Frontal cortex (tissue), 3 donors: ENCODE measurements at regions not wholly inside any gene's neighbourhood (a gene's known extent, or its start where the extent isn't known, plus 50 kb on each side); places are given as distances from the start of the nearest gene placed in this dataset.
"Not testable (repeated sequence)": the region's sequence is repeated elsewhere in the genome, so short reads cannot be mapped to it uniquely, and the experiment has no call there.

Experiments used
- DNase-seq, 2 donors: peaks; one replicate each; pipeline ENCODE4 v3.0.0; 2012; ENCODE audit warnings: low spot score in 2 of 2
- FAIRE-seq: peaks from 2 replicates; lab custom pipeline; 2012; peaks lifted over from hg19 to GRCh38; lab: Jason Lieb, UNC
- donor health status: control.
- donor health status: control.
- donor health status: control.

DNA sequence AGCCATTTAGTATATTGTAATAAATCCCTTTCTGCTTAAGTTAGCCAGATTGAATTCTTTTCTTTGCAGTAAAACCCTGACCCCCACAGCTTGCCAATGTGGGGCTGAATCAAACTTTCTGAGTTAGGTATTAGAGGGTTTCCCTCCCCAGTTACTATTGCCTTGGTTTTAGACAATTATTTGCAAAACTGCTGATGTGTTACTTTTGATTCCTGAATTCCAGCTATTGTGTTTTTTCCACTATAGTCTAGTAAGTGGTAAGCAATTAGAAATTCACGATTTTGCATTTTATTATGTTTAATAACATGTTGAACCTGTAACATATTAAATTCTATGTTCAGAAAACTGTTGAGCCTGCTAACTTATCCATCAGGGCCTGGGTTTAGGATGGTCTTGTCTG lies 391.5 kb downstream of the DLEU7 start:
- FAIRE-seq (no peak), DNase-seq (no peak)

DNA sequence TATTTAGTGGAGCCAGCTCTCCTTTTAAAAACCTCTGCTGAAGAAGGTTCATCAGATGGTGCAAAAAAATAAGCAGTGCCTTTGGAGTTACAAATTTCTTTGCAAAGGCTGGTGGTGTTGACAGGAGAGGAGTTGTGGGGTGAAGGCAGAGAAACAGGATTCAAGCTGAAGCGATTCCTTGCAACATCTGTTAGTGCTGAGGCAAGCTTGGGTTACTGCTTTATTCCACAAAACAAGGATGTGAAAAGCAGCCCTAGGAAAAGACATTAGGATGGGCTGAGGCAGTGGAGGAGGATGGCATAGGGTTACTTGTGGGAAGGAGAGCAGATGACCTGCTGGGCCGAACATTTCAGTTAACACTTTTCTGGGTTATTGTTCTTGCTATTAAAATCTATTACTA lies 390.7 kb downstream of the DLEU7 start:
- no peak for DNase-seq
- no peak for FAIRE-seq

DNA sequence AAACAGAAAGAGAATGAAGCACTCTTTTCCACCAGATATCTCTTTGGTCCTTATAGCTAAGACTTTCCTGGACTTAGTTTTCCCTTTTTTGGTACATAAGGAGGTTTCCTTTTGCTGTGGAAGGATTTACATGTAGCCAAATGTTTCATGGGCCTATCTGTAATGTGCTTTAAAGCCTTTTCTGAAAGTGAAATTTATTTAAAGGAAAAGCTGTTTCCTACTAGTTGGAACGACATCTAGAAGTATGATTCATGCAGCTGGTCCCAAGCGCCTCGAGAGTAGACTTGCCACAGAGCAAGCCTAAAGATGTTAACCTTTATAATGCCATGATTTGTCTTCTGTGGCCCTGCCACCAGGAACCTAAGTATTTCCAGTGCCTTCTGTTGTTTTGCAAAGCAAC lies 390.3 kb downstream of the DLEU7 start:
- FAIRE-seq (no peak), DNase-seq (no peak)

DNA sequence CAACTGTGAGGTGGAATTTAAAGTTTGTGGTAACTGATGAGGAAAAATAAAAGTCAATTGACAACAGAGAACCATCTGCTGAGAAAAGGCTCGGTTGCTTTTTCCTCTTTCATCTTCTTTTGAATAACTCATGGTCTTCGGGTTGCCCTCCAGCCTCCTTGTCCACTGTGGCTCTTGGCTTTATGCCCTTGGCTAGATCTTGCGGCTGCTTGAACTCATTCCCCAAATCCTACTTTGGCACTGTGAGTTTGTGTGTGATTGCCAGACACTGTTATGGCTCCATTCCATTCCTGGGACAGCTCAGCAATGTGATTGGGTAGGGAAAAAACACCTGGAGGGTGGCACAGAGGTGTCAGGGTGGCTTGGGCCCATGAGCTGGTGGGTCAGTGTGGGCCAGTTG lies 387.4 kb downstream of the DLEU7 start:
- DNase-seq (no peak), FAIRE-seq (no peak)

DNA sequence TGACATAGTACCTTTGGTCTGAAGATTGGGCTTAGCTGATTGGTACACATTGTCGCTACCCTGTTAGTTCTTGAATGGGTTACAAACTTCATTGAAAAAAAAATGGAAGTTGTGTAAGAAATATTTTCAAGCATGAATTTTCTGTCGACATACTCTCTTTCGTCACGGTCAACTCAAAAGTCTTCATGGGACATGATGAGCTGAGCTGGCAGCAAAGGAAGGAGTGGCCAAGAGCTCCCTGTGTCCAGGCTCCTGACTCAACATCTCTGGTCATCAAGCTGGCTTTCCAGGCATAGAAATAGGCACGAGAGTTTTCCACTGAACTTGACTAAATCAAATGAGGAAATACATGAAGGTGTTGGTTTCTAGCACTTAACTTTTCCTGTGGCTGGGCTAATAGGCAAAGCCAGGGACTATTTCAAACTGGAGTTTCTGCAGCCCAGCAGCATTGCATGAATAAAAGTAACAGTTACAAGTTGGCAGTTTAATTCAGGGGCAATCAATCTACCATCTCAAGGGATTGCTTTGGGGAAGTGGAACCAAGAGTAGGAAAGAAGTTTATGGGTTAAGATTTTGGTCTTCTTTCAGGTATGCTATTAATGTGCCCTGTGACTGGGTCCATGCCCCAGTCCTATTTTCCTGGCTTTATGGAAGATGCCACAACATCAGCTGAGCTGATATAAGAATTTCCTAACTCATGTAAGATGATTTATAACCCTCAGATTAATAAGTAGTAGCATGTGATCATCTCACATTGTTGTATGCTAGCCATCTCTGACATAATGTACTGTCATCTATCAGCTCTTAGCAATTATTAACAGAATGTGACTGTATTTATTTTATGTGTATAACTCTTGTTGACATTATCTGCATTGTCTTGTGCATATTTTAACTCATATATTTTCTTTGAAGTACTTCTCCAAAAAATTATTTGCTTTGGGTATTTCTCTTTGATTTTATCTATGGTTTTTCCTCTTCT lies 385.8 kb downstream of the DLEU7 start:
- no peak for FAIRE-seq
- DNase-seq: no peak

DNA sequence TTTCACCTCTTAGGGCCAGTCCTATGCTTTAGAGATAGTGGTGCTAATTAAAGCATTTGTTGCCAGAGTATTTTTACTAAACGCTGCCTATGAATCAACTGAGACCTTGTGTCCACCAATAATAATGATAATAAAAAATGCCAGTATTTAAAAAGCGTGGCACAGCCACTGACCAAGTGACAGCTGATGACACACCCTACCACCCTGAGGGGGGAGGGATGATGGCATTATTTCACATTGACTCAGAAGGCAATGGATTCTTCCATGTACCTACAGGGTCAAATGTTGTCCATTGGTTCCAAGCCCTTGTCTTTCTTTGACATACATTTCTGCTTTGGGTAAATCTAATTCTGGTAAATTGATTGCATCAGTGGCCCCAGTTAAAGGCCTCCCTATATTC lies 384.4 kb downstream of the DLEU7 start:
- DNase-seq: no peak
- no peak for FAIRE-seq

DNA sequence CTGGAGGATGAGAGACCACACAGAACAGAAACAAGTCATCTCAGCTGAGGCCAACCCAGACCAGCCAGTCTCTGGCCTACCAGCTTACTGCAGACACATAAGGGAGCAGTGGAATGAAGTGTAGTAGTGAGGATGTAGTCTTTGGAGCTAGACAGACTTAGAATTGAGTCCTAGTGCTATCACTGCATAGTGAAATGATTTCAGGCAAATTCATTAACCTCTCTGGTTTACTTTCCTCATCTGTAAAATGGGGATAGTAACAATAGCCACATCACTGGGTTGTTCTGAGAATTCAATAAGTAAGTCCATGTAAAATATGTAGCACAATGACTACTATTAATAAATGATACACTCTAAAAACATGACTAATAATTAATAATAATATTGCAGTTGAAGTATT lies 383.8 kb downstream of the DLEU7 start:
- FAIRE-seq (no peak), DNase-seq (no peak)

DNA sequence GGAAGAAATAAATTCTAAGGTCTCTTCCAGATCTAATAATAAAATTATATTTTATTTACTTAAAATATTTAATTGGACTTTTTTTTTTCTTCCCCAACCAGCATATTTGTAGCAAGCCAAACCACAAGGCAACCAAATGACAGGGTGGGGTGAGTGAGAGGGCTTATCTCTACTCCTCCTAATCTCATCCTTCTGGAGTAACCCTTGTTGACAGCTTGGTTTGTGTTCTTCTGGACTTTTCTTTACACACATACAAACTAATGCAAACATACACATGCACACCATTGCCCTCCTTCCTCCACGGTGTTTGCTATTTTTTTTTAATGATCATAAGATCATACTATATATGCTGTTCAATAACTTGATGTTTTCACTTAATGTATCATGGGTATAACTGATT lies 383.1 kb downstream of the DLEU7 start:
- no peak for FAIRE-seq
- DNase-seq: no peak

DNA sequence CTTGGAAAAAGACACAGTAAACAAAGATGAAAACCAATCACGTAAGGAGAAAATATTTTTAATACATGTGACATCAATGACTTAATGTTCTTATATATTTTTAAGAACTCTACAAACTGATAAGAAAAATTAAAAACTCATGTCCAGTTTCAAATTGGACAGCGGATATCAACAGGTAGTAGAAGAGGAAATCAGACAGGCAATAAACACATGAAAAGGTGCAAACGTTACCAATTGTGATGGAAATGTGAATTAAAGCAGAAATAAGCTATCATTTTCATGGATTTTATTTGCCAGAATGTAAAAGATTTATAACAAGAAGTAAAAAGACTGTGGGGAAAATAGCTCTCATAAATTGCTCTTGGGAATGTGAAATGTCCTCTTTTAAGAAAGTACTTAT lies 382.3 kb downstream of the DLEU7 start:
- DNase-seq (no peak), FAIRE-seq (no peak)

DNA sequence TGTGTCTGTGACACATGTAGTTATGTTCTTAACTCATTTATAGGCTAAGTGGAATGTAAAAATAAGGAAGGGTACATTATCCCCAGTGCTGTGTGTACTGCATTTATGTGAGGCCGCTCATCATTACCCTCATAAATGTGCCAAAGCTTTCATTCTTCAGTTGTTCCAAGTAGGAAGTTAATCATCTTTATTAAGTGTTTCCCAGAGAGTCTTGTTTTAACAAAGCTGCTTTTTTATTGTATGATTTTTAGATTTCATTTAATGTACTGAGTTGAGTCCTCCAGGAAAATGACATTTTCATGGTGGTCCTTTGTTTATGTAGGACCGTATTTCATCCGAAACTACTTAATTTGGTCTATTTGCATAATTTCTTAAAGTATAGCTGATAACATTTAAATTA lies 379.8 kb downstream of the DLEU7 start:
- FAIRE-seq: no peak
- no peak for DNase-seq

DNA sequence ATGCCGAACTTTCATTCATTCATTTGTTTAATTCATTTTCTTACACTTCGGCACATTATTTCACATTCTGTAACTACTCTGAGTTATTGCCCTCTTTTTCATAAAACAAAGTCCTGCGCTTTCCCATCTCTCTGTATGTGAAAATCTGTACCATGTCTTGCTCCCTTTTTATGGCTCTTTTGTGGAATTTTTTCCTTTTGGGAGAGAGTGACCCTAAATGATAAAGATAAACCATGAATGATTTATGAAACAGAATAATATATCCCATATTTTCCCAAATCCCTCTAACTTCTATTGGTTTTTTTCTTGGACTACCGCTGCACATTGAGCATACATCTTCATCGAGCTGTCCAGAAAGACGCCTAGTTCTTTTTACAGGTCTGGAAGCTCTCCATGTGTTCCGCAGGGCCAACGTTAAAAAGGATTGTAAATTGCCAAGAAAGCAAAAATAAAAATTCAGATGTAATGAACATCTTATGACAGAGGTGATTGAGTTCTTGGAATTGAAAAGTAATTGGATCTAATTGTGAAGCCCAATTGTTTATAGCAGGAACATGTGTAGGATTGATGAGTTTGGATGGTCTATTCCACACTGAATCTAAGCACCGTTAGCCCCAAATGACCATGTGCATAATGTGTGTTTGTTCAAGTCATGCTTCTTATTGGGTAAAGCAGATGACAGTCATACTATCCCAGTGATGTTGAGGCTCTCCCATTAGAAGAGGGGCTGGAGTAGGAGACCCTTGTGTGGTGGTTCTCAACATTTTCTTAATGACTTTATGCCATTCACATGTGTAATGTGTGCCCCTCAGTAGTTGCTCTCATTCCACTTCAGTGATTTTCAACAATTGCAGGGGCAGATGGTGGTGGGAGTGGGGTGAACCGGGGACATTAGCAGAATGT lies 378.9 kb downstream of the DLEU7 start:
- no peak for FAIRE-seq
- DNase-seq: no peak

DNA sequence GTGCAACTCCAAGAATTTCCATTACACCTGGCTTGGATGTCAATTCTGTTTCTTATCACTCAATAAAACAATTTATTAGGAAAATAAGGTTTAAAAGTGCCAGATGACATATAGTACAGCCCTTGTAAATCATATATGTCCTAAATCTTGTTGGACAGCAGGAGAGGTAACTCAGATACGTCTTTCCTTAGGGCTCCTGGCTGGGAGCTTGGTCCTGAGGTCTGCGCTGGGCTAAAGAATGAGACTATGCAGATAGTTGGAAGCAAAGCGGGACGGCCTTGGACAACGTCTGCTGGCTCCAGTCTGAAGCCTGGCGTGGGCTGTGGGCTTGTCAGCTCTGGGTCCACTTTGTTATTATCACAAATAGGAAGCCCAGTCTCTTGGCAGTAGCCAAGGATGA lies 377.0 kb downstream of the DLEU7 start:
- DNase-seq (no peak), FAIRE-seq (no peak)

DNA sequence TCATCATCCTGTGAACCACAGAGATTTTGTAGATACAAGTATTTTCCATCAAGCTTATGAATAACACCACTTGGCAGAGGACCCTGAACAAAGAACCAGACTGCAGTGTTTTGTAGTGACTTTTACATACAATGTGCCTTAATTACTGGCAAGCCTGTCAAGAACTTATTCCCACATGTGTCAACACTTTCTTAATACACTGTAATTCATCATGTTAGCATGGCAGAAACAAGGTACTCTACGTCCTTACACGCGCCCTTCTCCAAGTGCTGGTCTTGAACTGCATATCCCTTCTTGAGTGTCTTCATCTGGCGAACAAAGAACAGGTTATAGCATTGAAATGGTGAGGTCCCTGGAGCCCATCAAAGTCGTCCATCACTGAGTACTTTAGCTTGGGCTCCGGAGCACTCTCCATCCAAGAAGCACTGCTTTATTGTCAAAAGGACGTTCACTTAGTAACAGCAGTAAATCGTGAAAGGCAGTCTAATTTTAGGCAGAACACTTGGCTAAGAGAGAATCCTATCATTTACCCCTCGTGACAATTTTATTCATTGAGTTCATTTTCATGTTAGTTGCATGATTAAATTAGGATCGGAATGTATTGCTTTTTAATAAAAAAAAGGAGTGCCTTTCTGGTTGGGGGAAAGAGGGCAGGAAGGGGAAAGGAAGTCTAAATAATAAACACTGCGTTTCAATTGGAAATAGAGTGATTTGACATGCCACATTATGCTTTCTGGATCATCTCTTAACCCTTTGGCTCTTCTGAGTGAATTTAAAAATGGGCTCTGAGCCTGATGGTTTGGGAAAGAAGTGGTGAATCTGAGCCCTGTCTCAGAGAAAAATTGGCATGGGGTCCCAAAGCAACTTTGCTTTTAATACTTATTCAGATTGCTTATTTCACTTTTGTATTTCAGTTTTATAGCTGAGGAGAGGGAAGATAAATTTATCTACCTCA lies 376.1 kb downstream of the DLEU7 start:
- DNase-seq (no peak), FAIRE-seq (no peak)

DNA sequence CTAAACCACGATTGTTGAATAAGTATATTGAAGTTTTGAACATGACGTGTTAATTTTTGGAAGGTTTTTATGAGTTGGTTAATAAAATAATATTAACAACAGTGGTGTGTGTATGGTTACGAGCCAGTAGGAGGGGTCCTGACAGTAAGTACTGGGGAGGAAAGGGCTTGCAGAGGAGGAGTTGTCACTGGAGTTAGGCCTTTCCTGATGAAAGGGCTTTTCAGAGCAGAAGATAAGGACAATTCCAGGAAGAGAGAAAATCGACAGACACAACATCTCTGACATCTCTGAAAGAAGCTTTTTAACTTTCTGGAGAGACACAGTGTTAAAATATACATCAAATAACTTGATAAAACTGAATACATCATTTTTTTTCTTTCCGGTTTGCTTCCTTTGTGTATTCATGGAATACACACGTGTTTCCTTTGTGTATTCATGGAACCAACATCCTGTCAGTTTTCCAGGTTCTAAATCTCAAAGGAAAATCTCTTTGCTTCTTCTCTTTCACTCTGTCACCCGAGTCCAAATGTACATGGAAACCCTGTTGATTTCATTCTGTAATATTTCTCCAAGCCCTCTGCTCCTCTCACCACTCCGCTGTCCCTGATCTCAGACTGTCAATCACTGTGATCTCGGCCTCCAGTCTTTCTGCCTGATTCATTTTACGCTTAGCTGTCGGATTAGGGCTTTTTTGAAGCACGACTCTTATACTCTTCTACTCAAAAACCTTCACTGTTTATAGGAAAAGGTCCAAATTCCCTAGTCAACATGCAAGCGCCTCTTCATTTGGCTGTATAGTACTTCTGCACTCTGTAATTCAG lies 374.4 kb downstream of the DLEU7 start:
- no peak for DNase-seq
- FAIRE-seq: no peak

DNA sequence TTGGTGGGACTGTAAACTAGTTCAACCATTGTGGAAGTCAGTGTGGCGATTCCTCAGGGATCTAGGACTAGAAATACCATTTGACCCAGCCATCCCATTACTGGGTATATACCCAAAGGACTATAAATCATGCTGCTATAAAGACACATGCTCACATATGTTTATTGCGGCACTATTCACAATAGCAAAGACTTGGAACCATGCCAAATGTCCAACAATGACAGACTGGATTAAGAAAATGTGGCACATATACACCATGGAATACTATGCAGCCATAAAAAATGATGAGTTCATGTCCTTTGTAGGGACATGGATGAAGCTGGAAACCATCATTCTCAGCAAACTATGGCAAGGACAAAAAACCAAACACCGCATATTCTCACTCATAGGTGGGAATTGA lies 370.4 kb downstream of the DLEU7 start:
- not testable (repeated sequence) for DNase-seq, FAIRE-seq

DNA sequence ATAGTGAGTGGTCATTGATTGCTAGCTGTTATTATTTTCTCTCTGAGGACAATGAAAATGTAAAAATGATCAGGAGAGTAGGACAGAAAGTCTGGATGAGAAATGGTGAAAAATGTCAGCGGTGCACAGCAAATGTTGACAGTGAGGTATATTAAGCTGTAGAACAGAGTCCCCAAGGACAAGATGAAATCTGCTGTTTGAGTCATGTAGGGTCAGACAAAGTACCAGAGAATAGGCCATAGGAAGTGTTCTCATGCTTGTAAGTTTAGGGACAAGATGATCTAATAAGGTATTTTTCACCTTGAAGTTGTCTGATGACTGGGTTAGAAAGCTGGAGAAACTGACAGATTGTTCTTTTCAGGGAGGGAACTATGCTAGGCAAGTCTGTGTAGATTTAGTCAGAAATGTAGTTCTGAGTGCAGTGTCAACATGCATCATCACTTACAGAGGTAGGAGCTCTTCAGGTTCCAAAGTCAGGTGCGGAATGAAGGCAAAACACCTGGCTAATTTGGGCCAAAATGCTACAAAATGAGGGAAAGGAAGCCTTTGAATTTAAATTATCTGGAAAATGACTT lies 369.3 kb downstream of the DLEU7 start:
- DNase-seq: no peak
- FAIRE-seq: no peak

DNA sequence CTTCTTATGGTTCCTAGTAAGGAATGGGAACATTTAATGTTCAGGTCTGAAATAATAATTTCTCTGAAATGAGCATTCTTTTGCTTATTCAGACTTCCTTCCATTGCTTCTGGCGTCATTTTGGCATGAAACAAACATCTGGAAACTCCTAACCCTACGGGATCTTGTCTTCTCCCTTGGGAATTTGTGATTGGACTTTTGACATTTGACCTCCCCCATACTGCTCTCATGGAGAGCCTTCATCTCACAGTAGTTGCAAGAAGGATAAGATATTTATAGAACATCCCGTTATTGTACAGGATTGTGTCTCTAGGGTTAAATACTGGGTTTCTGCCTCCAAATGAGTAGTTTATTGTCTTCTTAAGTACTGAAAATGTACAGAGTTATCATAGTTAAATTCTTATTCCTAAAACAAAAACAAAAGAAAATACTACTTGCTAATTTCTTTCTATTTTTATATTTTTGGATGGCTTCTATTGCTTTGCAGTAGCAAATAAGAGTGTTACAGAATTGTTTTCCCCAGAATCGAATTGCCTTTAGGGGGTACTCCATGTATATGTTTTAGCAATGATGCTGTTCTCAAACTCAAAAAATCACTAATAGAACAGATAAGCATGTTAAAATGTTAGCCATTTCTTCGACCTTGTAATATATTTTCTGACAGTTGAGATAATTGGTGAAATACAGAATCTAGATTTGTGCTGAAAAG lies 366.8 kb downstream of the DLEU7 start:
- DNase-seq: no peak
- FAIRE-seq: no peak

DNA sequence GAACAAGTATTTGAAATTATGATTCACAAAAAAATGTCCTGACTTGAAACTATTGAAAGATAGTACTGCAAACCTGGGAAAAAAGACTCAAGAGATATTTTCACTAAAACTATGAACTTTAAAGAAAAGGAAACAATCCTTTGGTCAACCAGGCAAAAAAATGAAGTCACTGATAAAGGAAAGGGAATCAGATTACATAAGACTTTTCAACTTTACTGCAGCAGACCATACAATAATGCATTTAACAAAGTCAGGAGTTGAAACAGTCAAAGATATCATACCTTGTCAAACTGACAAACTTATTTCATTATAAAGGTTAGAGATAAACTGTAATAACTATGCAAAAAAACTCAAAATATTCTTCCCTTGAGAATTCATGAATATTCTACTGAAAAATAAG lies 361.6 kb downstream of the DLEU7 start:
- DNase-seq (no peak), FAIRE-seq (no peak)
